GM18520 (cell line): ENCODE measurements at regions not wholly inside any gene's neighbourhood (a gene's known extent, or its start where the extent isn't known, plus 50 kb on each side); places are given as distances from the start of the nearest gene placed in this dataset.

Source experiments
- ATAC-seq: cut with Tn5 transposase; IDR thresholded peaks from one replicate; pipeline ENCODE4 v1.9.1; 2021; ENCODE audit not compliant: unreplicated experiment

DNA sequence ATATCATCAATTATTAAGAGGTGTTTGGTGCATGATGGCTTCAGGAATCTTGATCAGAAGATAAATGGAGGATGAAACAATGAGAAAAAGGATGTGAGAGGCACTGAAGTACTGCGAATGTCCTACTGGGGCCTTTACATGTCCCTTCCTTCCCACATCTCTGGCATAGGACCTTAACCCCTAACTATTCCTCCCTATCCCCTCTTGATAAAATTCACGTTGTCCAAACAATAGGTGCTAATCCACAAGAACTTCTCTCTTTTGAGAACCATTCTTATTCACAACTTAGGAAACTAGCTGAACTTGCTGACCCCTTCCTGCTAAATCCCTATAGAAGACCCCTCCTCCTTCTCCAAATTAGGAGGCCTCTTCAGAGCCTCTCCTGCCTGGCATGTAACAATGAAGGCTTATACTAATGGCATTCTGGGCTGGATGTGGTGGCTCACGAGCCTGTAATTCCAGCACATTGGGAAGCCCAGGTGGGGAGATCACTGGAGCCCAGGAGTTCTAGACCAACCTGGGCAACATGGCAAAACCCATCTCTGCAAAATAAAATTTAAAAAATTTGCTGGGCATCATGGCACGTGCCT, 276.5 kb upstream of the SMARCA2 start:
- ATAC-seq: no peak

DNA sequence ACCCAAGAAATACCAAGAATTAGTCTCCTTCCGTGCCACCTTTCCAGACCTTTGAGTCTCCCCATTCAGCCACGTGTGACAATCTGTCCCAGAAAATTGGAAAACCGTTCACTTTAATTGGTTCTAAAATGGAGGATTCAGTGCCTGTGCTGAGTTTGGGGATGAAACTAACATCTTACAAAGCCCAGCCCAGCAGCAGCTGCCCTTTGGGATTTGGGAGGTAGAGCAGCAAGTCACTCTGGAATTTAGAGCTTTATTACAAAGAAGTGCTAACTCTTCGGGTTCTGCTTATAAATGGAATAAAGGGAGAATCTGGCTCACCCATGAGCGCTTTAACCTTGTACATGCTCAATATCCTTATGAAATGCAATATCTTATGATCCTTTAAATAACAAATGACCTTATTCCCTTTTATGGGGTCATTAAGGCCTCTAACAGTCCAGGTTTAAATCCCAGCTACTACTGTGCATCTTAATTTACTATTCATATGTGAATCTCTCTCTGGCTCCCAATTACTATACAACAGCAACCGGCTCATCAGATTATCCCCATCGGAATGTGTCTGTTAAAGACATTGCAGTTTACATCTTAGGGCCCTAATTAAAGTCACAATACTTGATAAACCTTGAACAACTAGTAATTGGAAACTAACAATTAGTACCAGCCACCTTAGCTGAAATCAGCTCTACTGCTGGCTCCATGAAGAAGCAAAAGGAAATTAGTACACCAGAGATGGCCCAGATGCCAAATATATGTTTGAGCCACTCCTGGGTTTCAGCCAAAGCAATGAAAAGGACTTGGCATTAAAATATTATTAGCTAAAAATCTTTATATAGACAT, 271.8 kb upstream of the SMARCA2 start:
- no peak for ATAC-seq

DNA sequence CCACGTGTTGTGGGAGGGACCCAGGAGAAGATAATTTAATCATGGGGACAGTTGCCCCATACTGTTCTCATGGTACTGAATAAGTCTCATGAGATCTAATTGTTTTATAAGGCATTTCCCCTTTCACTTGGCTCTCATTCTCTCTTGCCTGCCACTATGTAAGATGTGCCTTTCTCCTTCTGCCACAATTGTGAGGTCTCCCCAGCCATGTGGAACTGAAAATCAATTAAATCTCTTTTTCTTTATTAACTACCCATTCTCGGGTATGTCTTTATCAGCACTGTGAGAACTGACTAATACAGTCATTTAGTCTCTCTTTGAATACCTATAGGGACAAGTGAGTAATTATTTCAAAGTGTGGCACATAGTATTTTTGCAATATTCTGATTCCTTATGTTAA, 269.2 kb upstream of the SMARCA2 start:
- no peak for ATAC-seq

DNA sequence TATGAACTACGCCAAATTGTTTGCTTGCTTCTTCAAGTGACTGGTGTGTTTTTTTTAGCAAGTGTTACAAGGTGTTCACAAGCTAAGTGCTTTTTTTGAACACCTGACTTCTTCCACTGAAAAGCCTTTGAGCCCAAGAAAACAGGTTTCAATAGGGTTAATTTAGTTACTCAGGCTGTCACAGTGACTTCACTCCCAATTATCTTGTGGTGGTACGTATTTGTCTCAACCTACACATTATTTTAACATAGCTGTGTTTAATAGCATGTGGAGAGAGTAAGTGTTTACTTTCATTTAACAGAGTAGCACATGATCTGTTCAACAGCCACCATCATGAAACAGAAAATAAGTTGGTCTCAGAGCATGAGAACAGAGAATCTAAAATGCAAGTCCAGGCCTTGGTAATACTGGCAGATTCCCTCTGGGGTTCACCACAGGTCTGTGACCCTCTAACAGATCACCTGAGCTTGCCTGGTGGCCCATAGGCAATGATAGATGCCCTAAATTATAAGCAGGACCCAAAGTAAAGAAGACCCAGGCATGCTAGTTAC, 267.7 kb upstream of the SMARCA2 start:
- ATAC-seq: no peak

DNA sequence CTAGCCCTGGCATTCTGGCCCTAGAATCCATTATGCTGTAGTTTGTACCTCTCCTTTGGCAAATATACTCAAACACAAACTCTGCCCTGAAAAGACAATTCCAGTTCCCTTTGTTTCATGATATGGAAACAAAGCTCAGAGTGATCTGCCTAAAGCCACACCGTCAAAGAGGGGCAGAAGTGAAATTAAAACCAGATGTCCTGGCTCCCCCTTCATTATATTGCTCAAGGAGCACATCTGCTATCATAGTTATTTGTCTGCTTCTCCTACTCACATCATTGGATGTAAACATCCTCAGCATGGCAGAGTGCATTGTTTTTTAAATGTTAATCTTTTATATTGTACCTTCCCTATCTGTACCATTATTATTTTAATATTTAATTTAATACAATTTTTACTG, 266.7 kb upstream of the SMARCA2 start:
- no peak for ATAC-seq

DNA sequence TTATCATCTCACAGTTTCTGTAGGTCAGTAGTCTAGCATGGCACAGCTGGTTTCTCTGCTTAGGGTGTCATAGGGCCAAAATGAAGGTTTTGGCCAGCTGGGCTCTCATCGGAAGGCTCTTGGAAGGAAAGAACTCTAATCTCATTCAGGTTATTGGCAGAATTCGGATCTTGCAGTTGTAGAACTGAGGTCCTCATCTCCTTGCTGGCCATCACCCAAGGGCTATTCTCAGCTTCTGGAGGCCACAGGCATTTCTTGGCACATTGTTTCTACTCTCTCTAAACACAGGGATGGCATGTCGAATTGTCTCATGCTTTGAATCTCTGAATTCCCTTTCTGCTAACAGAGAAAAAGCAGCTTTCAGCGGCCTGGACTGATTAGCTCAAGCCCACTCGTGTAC, 258.0 kb upstream of the SMARCA2 start:
- ATAC-seq: no peak

DNA sequence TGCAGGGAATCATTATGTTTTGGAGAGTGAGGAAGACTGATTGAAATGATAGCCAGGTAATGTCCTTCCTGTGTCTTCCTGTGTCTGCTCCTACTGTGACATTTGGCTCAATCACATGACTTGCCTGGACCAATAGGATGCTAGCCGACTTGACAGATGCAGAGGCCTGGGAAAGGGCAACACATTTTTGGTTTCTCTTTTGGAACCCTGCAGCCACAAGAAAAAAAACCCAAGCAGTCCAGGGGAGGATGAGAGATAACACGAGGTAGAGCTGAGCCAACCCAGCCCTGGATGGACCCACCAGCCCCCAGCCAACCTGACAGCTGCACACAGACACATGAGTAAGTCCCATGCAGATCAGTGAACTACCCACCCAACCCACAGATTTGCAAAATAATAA, 256.1 kb upstream of the SMARCA2 start:
- peak; percentile 82 for ATAC-seq

DNA sequence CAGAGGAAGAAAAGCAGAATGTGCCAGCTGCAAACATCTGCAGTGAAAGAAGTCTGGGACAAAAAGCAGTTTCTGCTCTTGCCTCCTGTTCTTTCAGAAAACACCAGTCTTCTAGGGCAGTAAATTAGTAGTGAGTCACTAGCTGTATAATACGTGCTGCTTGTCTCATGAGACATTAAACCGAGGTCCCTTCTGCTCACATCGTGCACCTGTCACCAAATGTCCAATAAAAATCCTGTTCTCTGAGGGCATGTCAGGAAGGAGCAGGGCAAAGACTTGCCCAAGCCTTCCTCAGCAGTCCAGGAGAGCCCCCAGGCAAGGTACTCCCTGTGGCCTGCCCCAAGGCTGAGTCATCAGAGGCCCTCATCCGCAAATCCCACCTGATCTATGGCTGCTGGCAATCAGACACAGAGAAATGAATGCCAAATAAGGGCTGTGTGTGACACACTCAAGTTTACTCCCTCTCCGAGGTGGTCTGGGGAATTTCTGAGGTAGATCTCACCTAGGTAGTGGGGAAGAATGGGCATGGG, 255.3 kb upstream of the SMARCA2 start:
- no peak for ATAC-seq

DNA sequence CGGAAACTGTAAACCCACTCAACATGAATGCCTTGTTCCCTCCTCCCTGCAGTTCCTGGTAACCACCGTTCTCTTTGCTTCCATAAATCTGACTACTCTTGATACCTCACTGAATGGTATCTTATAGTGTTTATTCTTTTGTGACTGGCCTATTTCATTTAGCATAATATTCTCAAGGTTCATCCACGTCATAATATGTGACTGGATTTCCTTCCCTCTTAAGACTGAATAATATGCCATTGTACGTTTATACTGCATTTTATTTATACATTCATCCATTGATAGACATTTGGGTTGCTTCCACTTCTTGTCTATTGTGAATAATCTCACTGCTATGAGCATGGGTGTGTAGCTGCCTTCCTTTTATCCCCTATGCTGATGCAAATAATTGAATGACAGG, 253.3 kb upstream of the SMARCA2 start:
- no peak for ATAC-seq

DNA sequence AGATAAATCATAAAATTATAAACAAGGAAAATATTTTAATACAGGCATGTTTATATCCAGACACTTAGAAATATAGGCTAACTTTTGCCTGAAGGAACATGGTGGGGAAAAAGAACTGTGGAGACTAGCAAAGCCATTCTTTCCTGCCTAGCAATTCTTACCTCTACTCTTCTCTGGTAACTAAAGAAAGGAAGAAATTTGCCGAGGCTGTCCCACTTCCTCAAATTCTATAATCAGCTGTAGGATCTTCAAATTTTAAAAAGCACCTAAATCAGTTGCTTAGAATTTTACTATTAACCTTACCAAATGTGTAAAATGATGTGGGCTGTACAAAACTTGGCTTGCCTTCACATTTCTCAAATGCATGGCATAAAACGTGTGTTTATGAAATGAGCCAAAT, 249.1 kb upstream of the SMARCA2 start:
- ATAC-seq: no peak

DNA sequence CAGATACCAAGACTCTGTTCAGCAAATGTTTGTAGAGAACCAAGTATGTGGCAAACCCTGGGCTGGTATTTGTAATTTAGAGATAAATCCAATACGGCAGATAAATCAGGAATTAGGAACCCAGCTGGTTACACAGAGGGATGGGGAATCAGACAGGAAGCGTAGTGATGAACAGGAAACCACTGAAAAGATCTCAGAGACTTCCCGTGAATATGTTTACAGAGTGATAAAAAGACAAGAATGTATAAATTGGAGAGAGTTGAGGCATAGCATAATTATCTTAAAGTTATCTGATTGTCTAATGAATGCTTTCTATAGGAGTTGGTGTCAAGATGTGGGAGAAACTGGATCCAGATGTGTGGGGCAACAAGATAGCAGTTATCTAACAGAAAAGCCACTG, 246.6 kb upstream of the SMARCA2 start:
- ATAC-seq: no peak

DNA sequence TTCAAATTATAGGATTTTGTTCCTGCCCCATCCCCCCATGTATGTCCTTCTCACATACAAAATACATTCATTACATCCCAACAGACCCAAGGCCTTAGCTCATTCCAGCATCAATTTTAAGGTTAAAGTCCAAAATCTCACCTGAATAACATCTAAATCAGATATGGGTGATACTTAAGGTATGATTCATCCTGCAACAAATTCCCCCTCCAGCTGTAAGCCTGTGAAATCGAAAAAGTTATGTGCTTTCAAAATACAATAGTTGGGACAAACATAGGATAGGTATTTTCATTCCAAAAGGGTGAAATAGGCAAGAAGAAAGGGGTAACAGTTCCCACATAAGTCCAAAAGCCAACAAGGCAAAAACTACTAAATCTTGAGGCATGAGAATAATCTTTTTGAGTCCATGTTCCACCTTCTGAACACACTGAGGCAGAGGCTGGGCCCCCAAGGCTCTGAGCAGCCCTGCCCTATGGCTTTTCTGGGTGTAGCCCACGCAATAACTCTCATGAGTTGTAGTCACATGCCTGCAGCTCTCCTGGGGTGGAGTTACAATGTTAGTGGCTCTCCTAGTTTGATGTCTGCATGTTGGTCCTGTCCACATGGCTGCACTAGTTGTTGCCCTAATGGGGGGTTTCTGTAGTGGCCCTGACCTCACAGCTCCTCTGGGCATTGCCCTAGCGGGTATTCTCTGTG, 243.9 kb upstream of the SMARCA2 start:
- no peak for ATAC-seq

DNA sequence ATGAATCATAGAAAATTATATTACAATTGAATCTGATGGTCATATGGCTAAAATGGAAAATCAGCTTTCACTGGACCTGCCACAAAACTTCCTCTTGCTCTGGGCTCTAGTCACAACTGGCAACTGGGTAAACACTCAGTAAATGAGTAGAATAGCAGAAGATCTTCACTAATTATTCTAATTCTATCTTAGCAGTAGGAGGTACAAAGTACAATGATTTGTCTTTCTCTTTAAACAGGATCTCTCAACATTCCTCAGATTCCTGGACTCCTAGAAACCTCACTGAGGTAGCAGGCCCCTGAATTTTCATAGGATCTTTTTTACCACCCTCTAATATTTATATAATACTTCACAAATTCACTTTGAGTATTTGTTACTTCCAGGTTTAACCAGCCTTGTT, 239.9 kb upstream of the SMARCA2 start:
- ATAC-seq: no peak

DNA sequence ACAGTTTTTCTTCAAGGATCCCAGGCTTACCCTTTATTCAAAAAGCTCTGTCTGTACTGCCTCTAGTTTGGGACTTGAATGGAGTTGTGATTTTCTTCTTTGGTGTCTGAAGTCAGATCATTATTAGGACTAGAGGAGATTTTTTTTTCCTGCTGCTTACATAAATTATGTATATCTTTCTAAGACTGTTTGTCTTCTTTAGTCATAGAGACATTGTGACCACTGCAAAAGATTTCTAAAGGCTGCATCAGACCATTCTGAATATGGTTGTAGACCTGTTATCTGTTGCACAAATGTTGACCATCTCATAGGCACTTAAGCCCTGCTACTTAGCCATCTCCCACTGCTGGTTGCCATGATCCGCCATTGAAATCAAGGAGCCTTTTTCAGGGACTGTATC, 238.5 kb upstream of the SMARCA2 start:
- ATAC-seq: no peak

DNA sequence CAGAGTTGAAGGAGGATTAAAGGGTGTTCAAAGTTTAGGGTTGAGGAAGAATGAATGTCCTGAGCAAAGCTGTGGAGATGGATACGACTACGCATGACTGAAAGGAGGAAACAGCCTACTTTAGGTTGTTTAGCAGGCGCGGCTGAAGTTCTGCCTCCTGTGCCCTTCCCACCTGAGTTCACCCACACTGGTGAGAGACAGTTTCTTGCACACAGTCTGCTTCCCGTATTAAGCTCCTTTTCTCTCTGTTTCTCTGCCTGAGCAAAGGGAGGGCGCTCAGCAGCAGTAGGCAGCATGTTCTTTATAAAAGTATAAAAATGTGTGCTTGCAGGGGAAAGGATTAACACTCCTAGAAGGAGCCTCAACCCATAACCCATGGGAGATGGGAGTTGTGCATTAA, 224.0 kb upstream of the SMARCA2 start:
- no peak for ATAC-seq

DNA sequence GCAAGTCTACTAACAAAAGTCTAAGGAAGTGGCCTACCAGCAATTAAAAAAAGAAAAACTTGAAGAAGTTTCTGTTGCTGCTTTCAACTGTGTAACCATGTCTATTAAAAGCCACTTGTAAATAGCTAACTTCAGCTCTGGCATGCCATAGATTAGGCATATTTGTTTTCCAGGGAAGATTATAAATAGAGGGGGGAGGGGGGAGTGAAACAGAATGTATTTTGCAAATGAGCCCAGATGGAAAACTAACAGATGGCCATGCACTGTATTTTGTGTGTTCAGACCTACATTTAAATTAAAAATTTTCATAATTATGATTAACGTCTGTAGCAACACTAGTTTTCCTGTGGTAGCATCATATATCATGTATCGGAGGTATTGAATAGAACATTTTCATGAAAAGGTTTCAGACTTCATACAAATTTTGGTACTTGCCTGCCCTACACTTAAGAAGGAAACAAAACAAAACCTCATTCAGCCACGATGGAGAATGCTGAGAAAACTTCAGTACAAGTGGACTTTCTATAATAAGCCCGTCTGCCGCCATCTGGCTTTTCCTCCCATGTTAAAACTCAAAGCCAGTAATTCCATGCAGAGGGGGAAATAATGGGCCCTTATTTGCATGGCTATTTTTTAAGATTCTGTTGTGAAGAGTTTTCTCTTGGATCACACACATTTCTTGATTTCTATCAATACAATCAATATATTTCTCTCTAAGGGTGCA, 220.4 kb upstream of the SMARCA2 start:
- ATAC-seq: no peak

DNA sequence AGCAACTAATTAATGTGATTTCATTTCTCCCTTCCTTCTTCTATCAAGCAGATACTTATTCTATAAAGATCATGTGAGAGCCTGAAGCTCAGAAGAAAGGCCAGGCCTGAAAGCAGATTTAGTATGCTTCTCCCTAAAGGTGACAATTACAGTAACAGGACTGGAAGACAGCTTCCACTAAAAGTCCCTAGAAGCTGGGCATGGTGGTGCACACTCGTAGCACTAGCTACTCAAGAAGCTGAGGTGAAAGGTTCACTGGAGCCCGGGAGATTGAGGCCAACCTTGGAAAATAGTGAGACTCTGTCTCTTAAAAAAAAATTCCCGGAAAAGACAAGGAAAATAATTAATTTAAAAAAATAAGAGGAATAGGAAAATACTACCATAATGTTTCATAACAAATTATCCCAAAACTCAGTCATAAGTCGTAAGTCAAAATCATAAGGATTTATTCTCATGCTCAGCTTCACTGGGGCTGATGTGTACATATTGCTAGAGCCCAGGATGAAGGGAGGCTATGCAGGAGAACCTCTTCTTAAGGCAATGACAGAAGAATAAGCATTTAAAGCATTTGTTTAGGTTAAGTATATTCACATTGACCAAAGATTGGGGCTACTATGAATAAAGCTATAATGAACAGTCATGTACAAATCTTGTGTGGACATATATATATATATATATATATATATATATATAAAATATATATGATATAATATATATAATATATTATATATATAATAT, 210.8 kb upstream of the SMARCA2 start:
- no peak for ATAC-seq

DNA sequence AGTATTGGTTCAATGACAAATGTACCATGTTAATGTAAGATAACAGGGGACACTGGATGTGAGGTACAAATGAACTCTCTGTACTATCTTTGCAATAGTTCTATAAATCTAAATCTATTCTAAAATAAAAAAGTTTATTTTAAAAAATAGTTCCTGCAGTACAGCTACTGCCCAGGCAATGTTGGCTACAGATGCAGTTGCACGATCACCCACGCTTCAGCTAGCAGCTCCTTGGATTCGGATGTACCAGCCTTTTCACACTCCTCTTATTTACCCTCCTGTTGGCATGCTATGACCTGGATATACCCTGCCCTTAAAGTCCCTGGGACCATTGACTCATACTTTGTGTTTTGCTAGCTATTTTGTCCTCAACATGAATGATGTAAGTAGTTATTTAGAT, 185.4 kb upstream of the SMARCA2 start:
- ATAC-seq: no peak

DNA sequence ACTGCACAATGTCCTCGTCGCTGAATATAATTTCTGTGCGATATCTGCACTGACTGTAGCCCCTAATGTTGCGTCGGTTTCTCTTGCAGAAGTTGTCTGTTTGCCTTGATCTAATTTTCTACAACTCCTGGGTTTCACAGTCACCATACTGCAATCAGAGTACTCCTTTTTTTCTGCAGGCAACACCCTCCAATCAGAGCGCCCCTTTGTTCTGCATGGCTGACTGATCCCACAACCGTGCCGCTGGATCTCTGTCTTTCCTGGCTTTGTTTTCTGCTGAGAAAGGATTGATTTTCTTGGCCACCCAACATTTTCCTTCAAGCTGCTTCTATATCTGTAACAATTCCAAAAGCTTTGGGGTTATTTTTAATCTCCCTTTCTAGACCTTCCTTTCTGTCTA, 182.2 kb upstream of the SMARCA2 start:
- ATAC-seq: no peak

DNA sequence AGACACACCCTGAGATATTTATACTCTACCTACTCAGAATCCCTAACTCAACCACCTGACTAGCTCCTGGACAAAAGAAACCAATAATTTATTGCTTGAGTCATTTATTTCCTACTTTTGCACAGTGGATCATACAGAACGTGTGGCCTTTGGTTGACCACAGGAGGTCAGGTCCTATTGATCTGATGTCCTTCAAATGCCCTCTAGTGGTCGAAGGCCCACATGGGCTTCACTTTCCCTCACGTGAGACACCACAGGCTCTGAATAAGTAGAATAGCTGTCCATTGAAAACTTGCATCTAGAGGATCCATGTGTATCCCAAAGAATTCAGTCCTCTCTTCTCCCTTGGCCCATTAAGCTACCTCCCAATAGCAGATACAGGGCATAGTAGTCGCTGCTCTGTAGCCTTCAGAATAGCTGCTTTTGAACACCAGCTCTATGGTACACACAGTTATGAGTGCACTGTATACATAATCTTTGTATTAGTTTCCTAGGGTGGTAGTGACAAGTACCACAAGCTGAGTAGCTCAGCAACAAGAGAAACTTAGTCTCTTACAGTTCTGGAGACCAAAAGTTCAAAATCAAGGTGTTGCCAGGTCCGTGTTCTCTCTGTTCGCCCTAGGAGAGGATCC, 177.6 kb upstream of the SMARCA2 start:
- ATAC-seq: no peak
